Mesothelial cell of epicardium (in vitro differentiated cells): ENCODE measurements at regions not wholly inside any gene's neighbourhood (a gene's known extent, or its start where the extent isn't known, plus 50 kb on each side); places are given as distances from the start of the nearest gene placed in this dataset.

Experiments
- DNase-seq, 2 experiments: peaks; one replicate each; pipeline ENCODE4 v3.0.0; 2021; ENCODE audit warnings: low spot score in 2 of 2; ENCODE audit not compliant: unreplicated experiment in 2 of 2
- H3K27ac Mint-ChIP-seq: 2 replicates; pipeline ENCODE4 v1.8.0; 2021; ENCODE audit warnings: mixed read lengths
- H3K27me3 Mint-ChIP-seq: 2 replicates; pipeline ENCODE4 v1.8.0; 2021; ENCODE audit warnings: low read depth, mixed read lengths
- H3K36me3 Mint-ChIP-seq: 2 replicates; pipeline ENCODE4 v1.8.0; 2021; ENCODE audit warnings: mixed read lengths
- H3K4me1 Mint-ChIP-seq: 2 replicates; pipeline ENCODE4 v1.8.0; 2021; ENCODE audit warnings: mixed read lengths
- H3K4me3 Mint-ChIP-seq: 2 replicates; pipeline ENCODE4 v1.8.0; 2021; ENCODE audit warnings: mild to moderate bottlenecking, moderate library complexity, mixed read lengths
- H3K9me3 Mint-ChIP-seq: 2 replicates; pipeline ENCODE4 v1.8.0; 2021; ENCODE audit warnings: mixed read lengths
- CTCF ChIP-seq: fragments of 200-600 bp; sonication (generic); IDR thresholded peaks from one replicate; pipeline ENCODE4 v1.5.0; 2021; ENCODE audit warnings: antibody characterized with exemption; ENCODE audit not compliant: unreplicated experiment

GRCh38 chr15:31511707-31512310 is 185.2 kb downstream of the KLF13 start:
- Mint-ChIP-seq H3K36me3 (no peaks in the 10 kb centered on the region), H3K4me3 (no peak overlapping the region), H3K27me3 (peaks cover 3% of the 10 kb centered on the region), H3K9me3 (peaks cover 4% of the 10 kb centered on the region), H3K4me1 (no peaks in the 10 kb centered on the region), H3K27ac (no peak overlapping the region)
- DNase-seq = no peak
- TF ChIP-seq CTCF = no peak

- Mint-ChIP-seq H3K4me3 (no peak overlapping the region), H3K9me3 (peaks cover 4% of the 10 kb centered on the region), H3K4me1 (no peaks in the 10 kb centered on the region), H3K36me3 (no peaks in the 10 kb centered on the region), H3K27ac (no peak overlapping the region), H3K27me3 (peaks cover 7% of the 10 kb centered on the region)
- no peak for TF ChIP-seq CTCF
- DNase-seq = no peak
Observed at GRCh38 chr15:31513178-31513577, 186.5 kb downstream of the KLF13 start.

GRCh38 chr15:31516440-31516839 is 189.8 kb downstream of the KLF13 start:
- DNase-seq = no peak
- Mint-ChIP-seq H3K9me3 (peaks cover 14% of the 10 kb centered on the region), H3K27ac (no peak overlapping the region), H3K4me1 (no peaks in the 10 kb centered on the region), H3K36me3 (no peaks in the 10 kb centered on the region), H3K4me3 (no peak overlapping the region), H3K27me3 (peaks cover 7% of the 10 kb centered on the region)
- TF ChIP-seq CTCF = no peak

- no peak for TF ChIP-seq CTCF
- no peak overlapping the region for H3K27ac Mint-ChIP-seq
- no peaks in the 10 kb centered on the region for H3K4me1 Mint-ChIP-seq
- no peak overlapping the region for H3K4me3 Mint-ChIP-seq
- no peaks in the 10 kb centered on the region for H3K36me3 Mint-ChIP-seq
- DNase-seq = no peak
- peaks cover 14% of the 10 kb centered on the region for H3K9me3 Mint-ChIP-seq
- peaks cover 7% of the 10 kb centered on the region for H3K27me3 Mint-ChIP-seq
Observed at GRCh38 chr15:31516874-31517273, 190.2 kb downstream of the KLF13 start.

GRCh38 chr15:31517711-31518110 is 191.1 kb downstream of the KLF13 start:
- Mint-ChIP-seq H3K4me1 (no peaks in the 10 kb centered on the region), H3K27ac (no peak overlapping the region), H3K4me3 (no peak overlapping the region), H3K9me3 (peaks cover 11% of the 10 kb centered on the region), H3K36me3 (no peaks in the 10 kb centered on the region), H3K27me3 (peaks cover 7% of the 10 kb centered on the region)
- no peak for DNase-seq
- no peak for TF ChIP-seq CTCF

GRCh38 chr15:31522028-31522427 is 195.4 kb downstream of the KLF13 start:
- peaks cover 6% of the 10 kb centered on the region for H3K27me3 Mint-ChIP-seq
- no peaks in the 10 kb centered on the region for H3K4me1 Mint-ChIP-seq
- TF ChIP-seq CTCF = no peak
- H3K4me3 Mint-ChIP-seq = no peak overlapping the region
- H3K36me3 Mint-ChIP-seq = no peaks in the 10 kb centered on the region
- no peak overlapping the region for H3K27ac Mint-ChIP-seq
- peaks cover 11% of the 10 kb centered on the region for H3K9me3 Mint-ChIP-seq
- no peak for DNase-seq
